GM12864 (cell line): ENCODE measurements at regions not wholly inside any gene's neighbourhood (a gene's known extent, or its start where the extent isn't known, plus 50 kb on each side); places are given as distances from the start of the nearest gene placed in this dataset.

Source experiments
- DNase-seq: peaks from one replicate; pipeline ENCODE4 v3.0.0-alpha.2; 2011; ENCODE audit warnings: low read depth
- H3K4me3 ChIP-seq: 2 replicates; pipeline ENCODE4 v1.5.1; 2011; ENCODE audit warnings: mild to moderate bottlenecking, low read depth, low read length, control low read depth
- CTCF ChIP-seq: IDR thresholded peaks from 2 replicates; pipeline ENCODE4 v1.5.1; 2011; ENCODE audit warnings: low read depth, mild to moderate bottlenecking, moderate library complexity, low read length, control low read depth, inconsistent platforms; ENCODE audit errors: missing control alignments

- no peak overlapping the region for H3K4me3 ChIP-seq
- no peak for DNase-seq
- TF ChIP-seq CTCF, result no peak
These were observed 215.0 kb upstream of the NOX3 start for GRCh38 chr6:155670655-155671054.

GRCh38 chr6:155660251-155660977 lies 204.8 kb upstream of the NOX3 start:
- TF ChIP-seq CTCF, result no peak
- DNase-seq, result no peak
- H3K4me3 ChIP-seq, result no peak overlapping the region

GRCh38 chr6:155656024-155656423 lies 200.4 kb upstream of the NOX3 start:
- no peak for DNase-seq
- no peak for TF ChIP-seq CTCF

GRCh38 chr6:155654474-155654873 lies 198.8 kb upstream of the NOX3 start:
- TF ChIP-seq CTCF, result no peak
- H3K4me3 ChIP-seq, result no peak overlapping the region
- DNase-seq, result no peak

More at GRCh38 chr6:155656024-155656423, 200.4 kb upstream of the NOX3 start:
- no peak overlapping the region for H3K4me3 ChIP-seq

GRCh38 chr6:155648301-155648700 lies 192.7 kb upstream of the NOX3 start:
- DNase-seq, result no peak
- H3K4me3 ChIP-seq, result no peak overlapping the region
- no peak for TF ChIP-seq CTCF

- no peak for DNase-seq
- TF ChIP-seq CTCF, result no peak
- H3K4me3 ChIP-seq, result no peak overlapping the region
These were observed 191.7 kb upstream of the NOX3 start for GRCh38 chr6:155647354-155647753.

GRCh38 chr6:155646443-155646842 lies 190.8 kb upstream of the NOX3 start:
- no peak for TF ChIP-seq CTCF
- no peak overlapping the region for H3K4me3 ChIP-seq
- DNase-seq, result no peak
